Endodermal cell (in vitro differentiated cells): ENCODE measurements at regions not wholly inside any gene's neighbourhood (a gene's known extent, or its start where the extent isn't known, plus 50 kb on each side); places are given as distances from the start of the nearest gene placed in this dataset.
"Not testable (repeated sequence)": the region's sequence is repeated elsewhere in the genome, so short reads cannot be mapped to it uniquely, and the experiment has no call there.

Experiments
- DNase-seq: peaks from one replicate; pipeline ENCODE4 v3.0.0-alpha.2; 2017
- H3K27ac ChIP-seq: 2 replicates; pipeline ENCODE4 v1.5.1; 2013; ENCODE audit warnings: mild to moderate bottlenecking, low read depth, low read length, moderate library complexity
- H3K27me3 ChIP-seq: 2 replicates; pipeline ENCODE4 v1.6.1; 2013; ENCODE audit warnings: mild to moderate bottlenecking, low read length, moderate library complexity; ENCODE audit not compliant: insufficient read depth, control insufficient read depth, poor library complexity, severe bottlenecking
- H3K36me3 ChIP-seq: 2 replicates; pipeline ENCODE4 v1.7.0; 2013; ENCODE audit warnings: mild to moderate bottlenecking, low read length, moderate library complexity; ENCODE audit not compliant: control insufficient read depth, insufficient read depth
- H3K4me1 ChIP-seq: one replicate; pipeline ENCODE4 v1.7.0; 2013; ENCODE audit warnings: low read length; ENCODE audit not compliant: control insufficient read depth, insufficient read depth
- H3K4me3 ChIP-seq: 2 replicates; pipeline ENCODE4 v1.5.1; 2013; ENCODE audit warnings: mild to moderate bottlenecking, low read length, moderate library complexity
- H3K9ac ChIP-seq: 2 replicates; pipeline ENCODE4 v1.6.1; 2013; ENCODE audit warnings: mild to moderate bottlenecking, low read length, moderate library complexity; ENCODE audit not compliant: poor library complexity, severe bottlenecking; ENCODE audit errors: extremely low read depth
- H3K9me3 ChIP-seq: 2 replicates; pipeline ENCODE4 v1.6.1; 2013; ENCODE audit warnings: mild to moderate bottlenecking, low read length, moderate library complexity; ENCODE audit not compliant: control insufficient read depth
- H3K27ac Mint-ChIP-seq: 2 replicates; pipeline ENCODE4 v1.8.0; 2020; ENCODE audit warnings: mixed read lengths
- H3K27me3 Mint-ChIP-seq: 2 replicates; pipeline ENCODE4 v1.8.0; 2021; ENCODE audit warnings: mild to moderate bottlenecking, mixed read lengths; ENCODE audit not compliant: insufficient read depth
- H3K36me3 Mint-ChIP-seq: 2 replicates; pipeline ENCODE4 v1.8.0; 2020; ENCODE audit warnings: low read depth, mixed read lengths
- H3K4me1 Mint-ChIP-seq: 2 replicates; pipeline ENCODE4 v1.8.0; 2020; ENCODE audit warnings: mixed read lengths
- H3K4me3 Mint-ChIP-seq: 2 replicates; pipeline ENCODE4 v1.8.0; 2020; ENCODE audit warnings: mild to moderate bottlenecking, moderate library complexity, mixed read lengths
- H3K9me3 Mint-ChIP-seq: 2 replicates; pipeline ENCODE4 v1.8.0; 2020; ENCODE audit warnings: mild to moderate bottlenecking, mixed read lengths
- WGBS, 2 experiments: methylation state at CpG; one replicate each; pipeline versions ENCODE4 v1.1.5 to v1.1.7; 2013; ENCODE audit warnings: missing lambda C conversion rate in 2 of 2, mixed read lengths in 1 of 2; ENCODE audit not compliant: insufficient coverage in 1 of 2, insufficient read length in 1 of 2; 5-methylcytosine and 5-hydroxymethylcytosine counted together
- TF ChIP-seq, protein P1 (sequence below): fragments of 200-600 bp; sonication (generic); conservative IDR thresholded peaks from 2 replicates; pipeline ENCODE4 v1.5.0; 2021; ENCODE audit warnings: antibody characterized with exemption, mild to moderate bottlenecking

DNA sequence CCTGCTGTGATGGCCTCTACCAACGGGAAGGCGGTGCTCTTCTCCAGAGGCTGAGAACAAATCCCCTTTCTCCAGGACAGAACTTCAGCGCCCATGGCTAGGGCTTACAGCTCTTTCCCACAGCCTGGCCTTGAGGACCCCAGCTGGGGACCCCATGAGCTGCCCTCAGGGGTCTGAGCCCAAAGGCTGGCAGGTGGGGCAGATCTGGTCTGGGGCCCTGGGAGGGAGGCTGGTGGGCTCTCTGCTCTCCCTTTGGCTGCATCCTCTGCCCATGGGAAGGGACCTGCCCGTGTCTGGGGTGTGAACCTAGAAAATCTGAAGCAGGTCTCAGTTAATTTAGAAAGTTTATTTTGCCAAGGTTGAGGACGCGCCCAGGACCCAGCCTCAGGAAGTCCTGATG lies 322.1 kb downstream of the ADGRD1 start:
- Mint-ChIP-seq H3K27ac (no peak overlapping the region), H3K9me3 (no peaks in the 10 kb centered on the region), H3K36me3 (no peaks in the 10 kb centered on the region), H3K4me3 (no peak overlapping the region), H3K4me1 (peaks cover 6% of the 10 kb centered on the region), H3K27me3 (no peaks in the 10 kb centered on the region)
- WGBS, 2 experiments, result 85 to 92% methylated on average over 5 to 6 of the region's 6 CpGs
- TF ChIP-seq, protein P1, sequence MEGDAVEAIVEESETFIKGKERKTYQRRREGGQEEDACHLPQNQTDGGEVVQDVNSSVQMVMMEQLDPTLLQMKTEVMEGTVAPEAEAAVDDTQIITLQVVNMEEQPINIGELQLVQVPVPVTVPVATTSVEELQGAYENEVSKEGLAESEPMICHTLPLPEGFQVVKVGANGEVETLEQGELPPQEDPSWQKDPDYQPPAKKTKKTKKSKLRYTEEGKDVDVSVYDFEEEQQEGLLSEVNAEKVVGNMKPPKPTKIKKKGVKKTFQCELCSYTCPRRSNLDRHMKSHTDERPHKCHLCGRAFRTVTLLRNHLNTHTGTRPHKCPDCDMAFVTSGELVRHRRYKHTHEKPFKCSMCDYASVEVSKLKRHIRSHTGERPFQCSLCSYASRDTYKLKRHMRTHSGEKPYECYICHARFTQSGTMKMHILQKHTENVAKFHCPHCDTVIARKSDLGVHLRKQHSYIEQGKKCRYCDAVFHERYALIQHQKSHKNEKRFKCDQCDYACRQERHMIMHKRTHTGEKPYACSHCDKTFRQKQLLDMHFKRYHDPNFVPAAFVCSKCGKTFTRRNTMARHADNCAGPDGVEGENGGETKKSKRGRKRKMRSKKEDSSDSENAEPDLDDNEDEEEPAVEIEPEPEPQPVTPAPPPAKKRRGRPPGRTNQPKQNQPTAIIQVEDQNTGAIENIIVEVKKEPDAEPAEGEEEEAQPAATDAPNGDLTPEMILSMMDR, result no peak
- Histone ChIP-seq H3K27ac (no peak overlapping the region), H3K4me3 (no peak overlapping the region), H3K36me3 (no peaks in the 10 kb centered on the region), H3K27me3 (no peaks in the 10 kb centered on the region), H3K9me3 (no peaks in the 10 kb centered on the region), H3K9ac (no peak overlapping the region), H3K4me1 (peaks cover 3% of the 10 kb centered on the region)
- no peak for DNase-seq

DNA sequence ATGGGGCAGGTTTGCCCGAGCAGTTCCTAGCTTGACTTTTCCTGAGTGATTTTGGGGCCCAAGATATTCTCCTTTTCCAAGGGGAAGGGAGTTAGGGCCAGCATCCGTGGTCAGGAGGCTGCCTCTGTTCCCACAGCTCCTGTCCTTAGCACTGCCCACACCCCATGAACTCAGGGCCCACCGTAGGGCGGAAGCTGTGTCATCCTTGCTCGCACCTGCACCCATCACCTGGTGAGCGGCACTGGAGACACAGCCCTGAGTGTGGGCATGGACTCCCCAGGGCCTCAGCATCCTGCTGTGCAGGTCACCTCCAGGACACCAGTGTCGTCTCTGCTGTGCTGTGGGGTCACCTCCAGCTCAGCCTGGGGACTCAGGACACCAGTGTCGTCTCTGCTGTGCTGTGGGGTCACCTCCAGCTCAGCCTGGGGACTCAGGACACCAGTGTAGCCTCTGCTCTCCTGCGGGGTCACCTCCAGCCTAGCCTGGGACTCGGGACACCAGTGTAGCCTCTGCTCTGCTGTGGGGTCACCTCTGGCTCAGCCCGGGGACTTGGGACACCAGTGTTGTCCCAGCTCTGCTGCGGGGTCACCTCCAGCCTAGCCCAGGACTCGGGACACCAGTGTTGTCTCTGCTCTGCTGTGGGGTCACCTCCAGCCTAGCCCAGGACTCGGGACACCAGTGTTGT lies 322.9 kb downstream of the ADGRD1 start:
- peaks cover 6% of the 10 kb centered on the region for H3K4me1 Mint-ChIP-seq
- Histone ChIP-seq H3K4me3 (no peak overlapping the region), H3K27ac (no peak overlapping the region), H3K36me3 (no peaks in the 10 kb centered on the region), H3K27me3 (no peaks in the 10 kb centered on the region), H3K9ac (no peak overlapping the region), H3K9me3 (no peaks in the 10 kb centered on the region), H3K4me1 (peaks cover 3% of the 10 kb centered on the region)
- WGBS, 2 experiments, result 79 to 89% methylated on average over 5 to 12 of the region's 14 CpGs
- no peaks in the 10 kb centered on the region for H3K9me3 Mint-ChIP-seq
- H3K27ac Mint-ChIP-seq, result no peak overlapping the region
- no peak overlapping the region for H3K4me3 Mint-ChIP-seq
- peaks cover 2% of the 10 kb centered on the region for H3K27me3 Mint-ChIP-seq
- TF ChIP-seq, protein P1, result no peak
- DNase-seq, result no peak
- H3K36me3 Mint-ChIP-seq, result no peaks in the 10 kb centered on the region

DNA sequence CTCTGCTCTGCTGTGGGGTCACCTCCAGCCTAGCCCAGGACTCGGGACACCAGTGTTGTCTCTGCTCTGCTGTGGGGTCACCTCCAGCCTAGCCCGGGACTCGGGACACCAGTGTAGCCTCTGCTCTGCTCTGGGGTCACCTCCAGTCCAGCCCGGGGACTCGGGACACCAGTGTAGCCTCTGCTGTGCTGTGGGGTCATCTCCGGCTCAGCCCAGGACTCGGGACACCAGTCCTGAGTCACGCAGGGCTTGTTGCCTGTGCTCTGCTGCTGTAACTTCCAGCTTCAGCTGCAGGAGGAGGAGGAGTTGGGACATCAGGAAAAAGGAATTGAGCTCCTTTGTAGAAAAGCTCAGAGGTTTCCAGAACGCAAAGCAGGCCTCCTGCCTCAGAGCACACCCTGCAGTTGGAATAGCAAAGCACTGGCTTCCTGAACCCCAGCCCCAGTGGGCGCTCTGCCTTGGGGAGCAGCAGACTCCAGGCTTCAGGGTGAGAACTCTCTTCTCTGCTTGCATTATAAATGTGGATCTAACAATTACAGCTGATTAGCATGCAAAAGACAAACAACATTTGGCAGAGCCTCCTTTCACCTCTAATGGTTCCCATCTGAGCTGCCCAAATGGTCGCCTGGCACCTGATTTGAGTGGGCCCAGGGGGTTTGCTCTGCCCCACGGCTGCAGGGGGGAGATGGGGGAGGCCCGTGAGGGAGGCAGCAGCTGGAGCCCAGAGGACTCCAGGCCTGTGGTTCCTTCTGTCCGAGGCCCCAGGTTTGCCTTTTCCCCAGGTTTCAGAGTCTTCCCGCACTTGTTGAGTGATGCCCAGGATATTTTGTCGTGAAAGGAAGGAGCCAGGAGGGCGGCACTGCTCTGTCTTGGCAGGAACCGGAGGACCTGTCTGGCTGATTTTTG lies 323.7 kb downstream of the ADGRD1 start:
- not testable (repeated sequence) for H3K4me3 Mint-ChIP-seq, H3K4me1 ChIP-seq, H3K9ac ChIP-seq, H3K9me3 Mint-ChIP-seq, H3K27ac Mint-ChIP-seq, H3K4me1 Mint-ChIP-seq, H3K9me3 ChIP-seq, DNase-seq, H3K4me3 ChIP-seq, H3K27me3 ChIP-seq, H3K36me3 Mint-ChIP-seq, H3K27me3 Mint-ChIP-seq, H3K36me3 ChIP-seq, H3K27ac ChIP-seq
- 69 to 92% methylated on average over 5 to 13 of the region's 18 CpGs for WGBS, 2 experiments

DNA sequence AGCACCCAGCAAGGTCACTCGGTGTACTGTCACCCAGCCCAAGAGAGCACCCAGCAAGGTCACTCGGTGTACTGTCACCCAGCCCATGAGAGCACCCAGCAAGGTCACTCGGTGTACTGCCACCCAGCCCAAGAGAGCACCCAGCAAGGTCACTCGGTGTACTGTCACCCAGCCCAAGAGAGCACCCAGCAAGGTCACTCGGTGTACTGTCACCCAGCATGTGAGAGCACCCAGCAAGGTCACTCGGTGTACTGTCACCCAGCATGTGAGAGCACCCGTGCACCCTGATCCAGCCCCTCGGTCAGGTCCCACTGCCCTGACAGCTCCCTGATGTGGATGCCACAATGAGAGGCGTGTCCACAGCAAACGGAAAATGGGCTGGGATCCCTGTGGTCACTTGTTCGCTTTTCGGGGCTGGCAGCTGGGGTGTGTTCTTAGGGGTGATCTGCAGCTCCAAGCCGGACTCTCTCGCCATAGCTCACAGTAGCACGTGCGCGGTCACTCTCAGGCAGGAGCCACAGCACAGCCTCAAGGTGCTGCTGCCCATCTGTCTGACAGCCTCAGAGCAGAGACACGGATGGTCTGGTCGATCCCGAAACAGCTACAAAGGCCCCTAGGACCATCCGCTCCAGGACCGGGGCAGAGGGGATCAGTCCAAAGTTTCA lies 324.9 kb downstream of the ADGRD1 start:
- not testable (repeated sequence) for H3K4me1 Mint-ChIP-seq, H3K4me3 ChIP-seq, H3K27ac ChIP-seq, H3K9ac ChIP-seq, H3K36me3 ChIP-seq, H3K4me3 Mint-ChIP-seq, H3K4me1 ChIP-seq, H3K9me3 Mint-ChIP-seq, H3K9me3 ChIP-seq, H3K27me3 Mint-ChIP-seq, H3K27me3 ChIP-seq, H3K36me3 Mint-ChIP-seq, H3K27ac Mint-ChIP-seq, DNase-seq
- 87 to 98% methylated on average over 15 to 21 of the region's 22 CpGs for whole genome bisulfite sequencing, 2 experiments
